Large intestine (tissue), 3 donors: ENCODE measurements at regions not wholly inside any gene's neighbourhood (a gene's known extent, or its start where the extent isn't known, plus 50 kb on each side); places are given as distances from the start of the nearest gene placed in this dataset.

Source experiments
- DNase-seq, 2 donors: peaks; one replicate each; pipeline versions ENCODE4 v3.0.0 to v3.0.0-alpha.2; 2013
- H3K27ac ChIP-seq: one replicate; pipeline ENCODE4 v1.5.1; 2013; ENCODE audit warnings: low read length
- H3K27me3 ChIP-seq: 2 replicates; pipeline ENCODE4 v1.6.1; 2013; ENCODE audit warnings: low read length; ENCODE audit not compliant: control insufficient read depth, insufficient read depth
- H3K36me3 ChIP-seq: 2 replicates; pipeline ENCODE4 v1.6.1; 2013; ENCODE audit warnings: low read length; ENCODE audit not compliant: control insufficient read depth, insufficient read depth
- H3K4me1 ChIP-seq: one replicate; pipeline ENCODE4 v1.6.1; 2013; ENCODE audit warnings: low read length; ENCODE audit not compliant: control insufficient read depth, insufficient read depth
- H3K4me3 ChIP-seq: one replicate; pipeline ENCODE4 v1.5.1; 2013; ENCODE audit warnings: low read length
- H3K9me3 ChIP-seq: one replicate; pipeline ENCODE4 v1.6.1; 2013; ENCODE audit warnings: mild to moderate bottlenecking, low read depth, low read length, moderate library complexity; ENCODE audit not compliant: control insufficient read depth
- WGBS: methylation state at CpG from one replicate; pipeline ENCODE4 v1.1.5; 2013; ENCODE audit warnings: low lambda C conversion rate; ENCODE audit not compliant: insufficient coverage; 5-methylcytosine and 5-hydroxymethylcytosine counted together

GRCh38 chr2:193668557-193669323 lies 1474.0 kb upstream of the TMEFF2 start:
- Histone ChIP-seq H3K27me3 (no peaks in the 10 kb centered on the region), H3K4me3 (no peak overlapping the region), H3K9me3 (no peaks in the 10 kb centered on the region), H3K27ac (no peak overlapping the region), H3K4me1 (no peaks in the 10 kb centered on the region), H3K36me3 (no peaks in the 10 kb centered on the region)
- no peak for DNase-seq
- 100% methylated on average over 1 of the region's 4 CpGs for WGBS

- Histone ChIP-seq H3K27me3 (no peaks in the 10 kb centered on the region), H3K27ac (peak overlapping the region; percentile 77), H3K36me3 (no peaks in the 10 kb centered on the region), H3K4me1 (peaks cover 12% of the 10 kb centered on the region), H3K9me3 (no peaks in the 10 kb centered on the region), H3K4me3 (no peak overlapping the region)
- DNase-seq = peak; percentile 19 to 59
- WGBS = no CpG with 5 or more reads among the region's 1 CpG
These were observed 1433.2 kb upstream of the TMEFF2 start for GRCh38 chr2:193627927-193628272.

DNA sequence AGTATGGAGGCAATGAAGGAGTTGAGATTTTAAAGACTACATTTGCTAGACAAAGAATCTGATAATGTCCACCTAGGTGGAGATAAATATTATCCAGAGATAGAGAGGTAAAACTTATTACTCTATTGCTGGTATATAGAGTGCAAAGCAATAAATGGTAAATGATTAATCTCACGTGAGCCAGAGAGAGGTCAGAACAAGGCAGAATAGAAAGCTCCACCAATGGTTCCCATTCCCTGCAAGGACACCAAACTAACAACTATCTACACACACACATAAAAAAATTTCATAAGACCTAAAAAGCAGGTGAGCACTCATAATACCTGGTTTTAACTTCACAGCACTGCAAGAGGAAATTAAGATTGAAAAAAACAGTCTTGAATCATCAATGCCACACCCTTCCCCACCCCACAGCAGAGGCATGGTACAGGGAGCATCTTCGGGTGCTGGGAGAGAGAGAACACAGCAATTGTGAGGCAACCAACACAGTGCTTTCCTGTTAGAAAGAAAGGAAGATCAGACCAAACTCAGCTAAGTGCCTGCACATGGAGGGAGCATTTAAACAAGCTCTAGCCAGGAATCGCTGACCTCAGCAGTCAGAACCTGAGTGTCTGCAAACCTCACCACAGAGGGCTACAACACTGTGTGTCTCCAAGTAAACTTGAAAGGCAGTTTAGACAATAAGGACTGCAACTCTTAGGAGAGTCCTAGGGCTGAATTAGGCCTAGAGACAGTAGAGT lies 1432.6 kb upstream of the TMEFF2 start:
- WGBS = no CpG with 5 or more reads among the region's 3 CpGs
- Histone ChIP-seq H3K4me1 (peaks cover 12% of the 10 kb centered on the region), H3K9me3 (no peaks in the 10 kb centered on the region), H3K4me3 (no peak overlapping the region), H3K27ac (peak overlapping the region; percentile 77), H3K27me3 (no peaks in the 10 kb centered on the region), H3K36me3 (no peaks in the 10 kb centered on the region)
- peak; percentile 56 to 72 for DNase-seq

GRCh38 chr2:193608451-193608850 lies 1413.7 kb upstream of the TMEFF2 start:
- Histone ChIP-seq H3K4me1 (no peaks in the 10 kb centered on the region), H3K27me3 (no peaks in the 10 kb centered on the region), H3K36me3 (no peaks in the 10 kb centered on the region), H3K27ac (no peak overlapping the region), H3K9me3 (no peaks in the 10 kb centered on the region), H3K4me3 (no peak overlapping the region)
- DNase-seq = no peak

DNA sequence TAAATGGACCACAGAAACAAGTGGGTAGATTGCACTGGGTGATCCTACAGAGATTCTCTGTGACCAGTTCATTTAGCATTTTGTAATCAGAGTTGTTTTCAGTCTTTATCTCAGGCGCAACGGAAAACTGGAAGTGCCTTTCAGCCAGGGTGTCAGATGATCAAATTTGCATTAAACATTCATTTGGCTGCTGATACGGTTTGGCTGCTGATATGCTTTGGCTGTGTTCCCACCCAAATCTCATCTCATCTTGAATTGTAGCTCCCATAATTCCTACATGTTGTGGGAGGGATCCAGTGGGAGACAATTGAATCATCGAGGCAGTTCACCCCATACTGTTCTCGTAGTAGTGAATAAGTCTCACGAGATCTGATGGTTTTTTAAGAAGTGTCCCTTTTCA lies 1396.1 kb upstream of the TMEFF2 start:
- no peak for DNase-seq
- no peaks in the 10 kb centered on the region for H3K4me1 ChIP-seq
- H3K36me3 ChIP-seq = no peaks in the 10 kb centered on the region
- no peak overlapping the region for H3K4me3 ChIP-seq
- H3K27me3 ChIP-seq = no peaks in the 10 kb centered on the region
- no peak overlapping the region for H3K27ac ChIP-seq
- no peaks in the 10 kb centered on the region for H3K9me3 ChIP-seq
- 93% methylated on average over 3 of the region's 6 CpGs for WGBS

GRCh38 chr2:193584522-193584938 lies 1389.8 kb upstream of the TMEFF2 start:
- H3K27ac ChIP-seq = no peak overlapping the region
- no peaks in the 10 kb centered on the region for H3K9me3 ChIP-seq
- H3K27me3 ChIP-seq = no peaks in the 10 kb centered on the region
- no peak overlapping the region for H3K4me3 ChIP-seq
- WGBS = no CpG with 5 or more reads among the region's 1 CpG
- H3K36me3 ChIP-seq = no peaks in the 10 kb centered on the region
- DNase-seq = peak; percentile 9 to 43
- H3K4me1 ChIP-seq = no peaks in the 10 kb centered on the region

DNA sequence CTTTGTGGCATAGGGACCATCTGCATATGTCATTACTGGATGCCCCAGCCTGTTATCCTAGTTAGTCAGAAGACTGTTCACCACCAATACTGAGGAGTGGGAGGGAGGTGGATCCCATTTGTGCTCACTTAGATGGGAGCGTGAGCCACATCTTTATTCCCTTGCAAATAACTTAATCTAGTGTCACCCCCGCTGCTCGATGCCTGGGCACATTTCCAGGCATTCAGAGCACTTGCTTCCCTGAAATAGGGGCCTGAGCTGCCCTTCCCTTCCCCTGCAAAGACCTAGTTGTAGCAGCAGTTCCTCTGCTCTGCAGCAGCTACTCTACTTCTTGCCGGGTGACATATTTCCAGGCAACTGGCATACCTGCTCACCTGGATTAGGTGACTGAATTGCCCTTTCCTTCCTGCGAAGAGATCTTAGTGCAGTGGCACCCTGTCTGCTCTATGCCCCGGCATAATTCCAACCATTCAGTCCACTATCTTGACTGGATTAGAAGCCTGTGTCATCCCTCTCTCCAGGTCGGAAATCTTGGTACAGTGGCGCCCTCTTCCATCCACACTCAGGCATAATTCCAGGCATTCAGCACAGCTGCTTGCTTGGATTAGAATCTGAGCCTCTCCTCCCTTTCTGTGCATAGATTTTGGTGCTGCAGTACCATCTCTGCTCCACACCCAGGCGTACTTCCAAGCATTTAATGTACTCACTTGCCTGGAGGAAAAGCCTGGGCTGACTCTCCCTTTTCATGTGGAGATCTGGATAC lies 1389.1 kb upstream of the TMEFF2 start:
- H3K9me3 ChIP-seq = no peaks in the 10 kb centered on the region
- no peaks in the 10 kb centered on the region for H3K4me1 ChIP-seq
- no peak overlapping the region for H3K4me3 ChIP-seq
- no peaks in the 10 kb centered on the region for H3K27me3 ChIP-seq
- WGBS = no CpG with 5 or more reads among the region's 9 CpGs
- no peak overlapping the region for H3K27ac ChIP-seq
- DNase-seq = peak; percentile 29 to 61
- H3K36me3 ChIP-seq = no peaks in the 10 kb centered on the region

DNA sequence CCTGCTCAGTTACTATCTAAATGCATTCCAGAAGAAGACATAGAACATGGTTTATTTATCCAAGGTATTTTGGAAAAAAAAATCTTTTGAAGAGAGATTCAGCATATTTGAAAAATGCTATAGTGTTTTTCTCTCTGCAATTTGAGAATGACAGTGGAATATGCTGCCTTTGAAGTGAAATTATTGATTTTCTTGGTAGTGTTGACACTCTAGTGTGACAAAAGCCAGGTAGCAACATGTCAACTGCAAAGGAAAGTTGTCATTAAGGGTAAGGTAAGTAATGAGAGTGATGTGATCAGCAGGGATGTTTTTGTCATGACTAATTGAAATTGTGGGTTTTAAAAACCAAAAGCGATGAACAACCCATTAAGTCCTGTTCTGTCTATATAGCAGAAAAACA lies 1387.1 kb upstream of the TMEFF2 start:
- WGBS = no CpG with 5 or more reads among the region's 1 CpG
- H3K9me3 ChIP-seq = no peaks in the 10 kb centered on the region
- no peaks in the 10 kb centered on the region for H3K4me1 ChIP-seq
- no peak overlapping the region for H3K4me3 ChIP-seq
- DNase-seq = no peak
- no peaks in the 10 kb centered on the region for H3K27me3 ChIP-seq
- no peak overlapping the region for H3K27ac ChIP-seq
- H3K36me3 ChIP-seq = no peaks in the 10 kb centered on the region

- Histone ChIP-seq H3K36me3 (no peaks in the 10 kb centered on the region), H3K4me3 (no peak overlapping the region), H3K27ac (no peak overlapping the region), H3K4me1 (no peaks in the 10 kb centered on the region), H3K9me3 (no peaks in the 10 kb centered on the region), H3K27me3 (no peaks in the 10 kb centered on the region)
- DNase-seq = no peak
- WGBS = 100% methylated on average over 5 of the region's 21 CpGs
These were observed 1385.6 kb upstream of the TMEFF2 start for GRCh38 chr2:193580176-193580950.

DNA sequence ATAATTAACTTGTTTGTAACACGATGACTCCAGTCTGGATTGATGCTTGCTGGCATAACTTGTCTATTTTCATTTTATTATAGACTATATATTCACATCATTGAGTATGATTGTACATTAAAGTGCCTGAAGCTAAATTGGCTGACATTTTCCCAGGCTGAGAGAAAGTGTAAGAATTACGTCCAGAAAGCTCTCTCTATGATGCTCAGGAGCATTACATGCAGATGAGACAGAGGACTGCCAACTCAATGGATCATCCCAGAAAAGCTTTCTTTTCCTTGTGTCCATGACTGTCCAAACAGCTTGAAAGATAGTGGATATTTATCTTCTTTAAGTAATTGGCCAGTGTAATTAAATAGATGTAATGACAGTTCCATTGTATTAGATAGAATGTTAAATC lies 1372.2 kb upstream of the TMEFF2 start:
- no peak overlapping the region for H3K4me3 ChIP-seq
- no peaks in the 10 kb centered on the region for H3K27me3 ChIP-seq
- 100% methylated on average over 1 of the region's 2 CpGs for WGBS
- no peaks in the 10 kb centered on the region for H3K36me3 ChIP-seq
- no peaks in the 10 kb centered on the region for H3K9me3 ChIP-seq
- no peak for DNase-seq
- no peaks in the 10 kb centered on the region for H3K4me1 ChIP-seq
- H3K27ac ChIP-seq = no peak overlapping the region
